ENCODE measurements at regions not wholly inside any gene's neighbourhood (a gene's known extent, or its start where the extent isn't known, plus 50 kb on each side); places are given as distances from the start of the nearest gene placed in this dataset.
"Not testable (repeated sequence)": the region's sequence is repeated elsewhere in the genome, so short reads cannot be mapped to it uniquely, and the experiment has no call there.

DNA sequence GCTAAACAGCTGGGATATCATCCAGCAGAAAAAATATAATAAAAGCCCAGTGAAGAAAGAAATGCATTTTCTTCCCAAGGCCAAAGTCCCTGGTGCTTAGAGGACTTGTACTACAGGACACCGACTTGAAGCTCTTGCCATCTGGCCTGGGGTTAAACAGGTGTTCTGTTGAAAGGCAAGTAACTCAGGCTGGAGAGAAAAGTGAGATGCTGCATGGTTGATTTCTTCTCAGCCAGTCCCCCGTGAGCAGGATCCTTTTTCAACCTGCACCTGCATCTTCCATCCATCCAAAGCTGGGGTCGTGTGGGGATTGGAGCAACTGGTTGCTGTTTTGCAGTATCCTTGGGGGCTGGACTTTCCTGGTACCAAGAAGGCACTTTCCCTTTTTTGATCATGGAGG, 146.1 kb upstream of the RPS23 start:
- Histone ChIP-seq H3K36me3 (ENCODE audit: control insufficient read depth in 2 of 2, insufficient read depth in 2 of 2, low read length in 1 of 2) (no peaks in the 10 kb centered on the region), H3K27ac (ENCODE audit: low read depth in 2 of 2, low read length in 1 of 2) (no peak overlapping the region), H3K4me3 (ENCODE audit: low read depth in 1 of 2, low read length in 2 of 2) (no peak overlapping the region), H3K9me3 (ENCODE audit: control insufficient read depth in 2 of 2, insufficient read depth in 1 of 2, low read depth in 1 of 2, low read length in 1 of 2) (no peaks in the 10 kb centered on the region), H3K27me3 (ENCODE audit: control insufficient read depth in 1 of 2, insufficient read depth in 2 of 2, low read length in 2 of 2) (no peaks in the 10 kb centered on the region), H3K4me1 (ENCODE audit: control insufficient read depth in 2 of 2, insufficient read depth in 2 of 2, low read length in 1 of 2) (peaks cover 0 to 5% of the 10 kb centered on the region in 2 donors)
- WGBS, 2 donors, result 28 to 47% methylated on average over 3 of the region's 3 CpGs

DNA sequence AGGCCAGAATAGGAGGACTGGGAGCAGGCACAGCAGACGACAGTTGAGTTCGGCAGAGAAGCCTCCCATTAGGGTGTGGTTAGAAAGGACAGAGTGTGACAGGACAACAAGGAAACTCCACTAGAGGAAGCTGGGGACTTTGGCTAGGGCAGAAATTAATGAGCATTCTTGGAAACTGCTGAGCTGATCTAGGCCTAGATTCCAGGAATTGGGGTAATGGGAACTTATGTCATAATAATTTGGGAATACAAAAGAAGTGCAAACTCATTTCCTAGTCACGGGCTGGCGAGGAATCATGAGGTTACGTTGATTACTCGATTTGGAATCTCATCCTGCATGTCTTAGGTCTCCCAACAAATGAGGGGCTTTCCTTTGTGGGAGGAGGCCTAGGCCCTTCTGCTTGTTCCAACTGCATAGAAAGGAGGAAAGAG, 144.6 kb upstream of the RPS23 start:
- Histone ChIP-seq H3K27ac (ENCODE audit: low read depth in 2 of 2, low read length in 1 of 2) (no peak overlapping the region), H3K4me3 (ENCODE audit: low read depth in 1 of 2, low read length in 2 of 2) (no peak overlapping the region), H3K36me3 (ENCODE audit: control insufficient read depth in 2 of 2, insufficient read depth in 2 of 2, low read length in 1 of 2) (no peaks in the 10 kb centered on the region), H3K9me3 (ENCODE audit: control insufficient read depth in 2 of 2, insufficient read depth in 1 of 2, low read depth in 1 of 2, low read length in 1 of 2) (no peaks in the 10 kb centered on the region), H3K4me1 (ENCODE audit: control insufficient read depth in 2 of 2, insufficient read depth in 2 of 2, low read length in 1 of 2) (peaks cover 0 to 5% of the 10 kb centered on the region in 2 donors), H3K27me3 (ENCODE audit: control insufficient read depth in 1 of 2, insufficient read depth in 2 of 2, low read length in 2 of 2) (no peaks in the 10 kb centered on the region)
- WGBS, 2 donors, result 44 to 65% methylated on average over 6 of the region's 6 CpGs

DNA sequence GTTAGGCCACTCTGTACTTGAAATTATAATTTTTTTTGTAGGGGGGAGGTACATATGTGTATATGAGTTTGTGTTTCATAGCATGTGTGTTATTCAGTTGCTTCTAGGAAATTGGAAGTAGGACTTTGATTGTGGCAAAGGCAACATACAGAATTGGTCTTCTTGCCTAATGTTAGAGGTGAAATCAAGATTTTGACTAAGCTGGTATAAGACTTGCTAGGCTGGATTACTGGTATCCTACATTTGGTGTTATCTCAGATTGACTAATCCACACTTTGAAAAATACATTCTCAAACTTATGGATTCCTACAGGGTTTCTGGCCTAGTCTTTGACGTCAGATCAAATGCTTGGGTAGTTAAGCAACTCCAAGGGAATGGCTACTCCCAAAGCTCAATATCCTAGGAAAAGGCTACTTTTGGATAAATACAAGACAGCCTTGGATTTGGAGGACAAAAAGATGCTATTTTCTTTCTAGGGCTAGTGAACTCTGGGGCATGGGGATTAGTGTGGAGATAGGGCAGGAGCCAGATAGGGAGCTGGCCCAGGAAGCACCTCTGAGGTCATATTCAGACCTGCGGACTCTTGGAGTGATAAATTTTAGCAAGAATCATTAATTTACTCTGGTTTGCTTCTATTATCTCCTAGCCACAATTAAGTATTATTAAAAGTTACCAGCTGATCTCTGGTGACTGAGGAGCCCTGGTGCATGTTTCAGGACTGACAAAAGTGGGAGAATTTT, 144.0 kb upstream of the RPS23 start:
- 52 to 91% methylated on average over 2 of the region's 2 CpGs for WGBS, 2 donors
- Histone ChIP-seq H3K4me1 (ENCODE audit: control insufficient read depth in 2 of 2, insufficient read depth in 2 of 2, low read length in 1 of 2) (peaks cover 0 to 5% of the 10 kb centered on the region in 2 donors), H3K4me3 (ENCODE audit: low read depth in 1 of 2, low read length in 2 of 2) (no peak overlapping the region), H3K36me3 (ENCODE audit: control insufficient read depth in 2 of 2, insufficient read depth in 2 of 2, low read length in 1 of 2) (no peaks in the 10 kb centered on the region), H3K27ac (ENCODE audit: low read depth in 2 of 2, low read length in 1 of 2) (peak overlapping the region in 1 of 2 donors; percentile 11), H3K9me3 (ENCODE audit: control insufficient read depth in 2 of 2, insufficient read depth in 1 of 2, low read depth in 1 of 2, low read length in 1 of 2) (no peaks in the 10 kb centered on the region), H3K27me3 (ENCODE audit: control insufficient read depth in 1 of 2, insufficient read depth in 2 of 2, low read length in 2 of 2) (no peaks in the 10 kb centered on the region)

- H3K9me3 ChIP-seq (ENCODE audit: control insufficient read depth in 2 of 2, insufficient read depth in 1 of 2, low read depth in 1 of 2, low read length in 1 of 2), result no peaks in the 10 kb centered on the region
- H3K4me3 ChIP-seq (ENCODE audit: low read depth in 1 of 2, low read length in 2 of 2), result no peak overlapping the region
- H3K27me3 ChIP-seq (ENCODE audit: control insufficient read depth in 1 of 2, insufficient read depth in 2 of 2, low read length in 2 of 2), result no peaks in the 10 kb centered on the region
- no peaks in the 10 kb centered on the region for H3K4me1 ChIP-seq (ENCODE audit: control insufficient read depth in 2 of 2, insufficient read depth in 2 of 2, low read length in 1 of 2)
- no peak overlapping the region for H3K27ac ChIP-seq (ENCODE audit: low read depth in 2 of 2, low read length in 1 of 2)
- no peaks in the 10 kb centered on the region for H3K36me3 ChIP-seq (ENCODE audit: control insufficient read depth in 2 of 2, insufficient read depth in 2 of 2, low read length in 1 of 2)
- WGBS, 2 donors, result 68 to 91% methylated on average over 3 of the region's 3 CpGs
These were observed 143.0 kb upstream of the RPS23 start for GRCh38 chr5:82421119-82421518.

- not testable (repeated sequence) for H3K9me3 ChIP-seq (ENCODE audit: control insufficient read depth in 2 of 2, insufficient read depth in 1 of 2, low read depth in 1 of 2, low read length in 1 of 2); H3K4me3 ChIP-seq (ENCODE audit: low read depth in 1 of 2, low read length in 2 of 2); H3K4me1 ChIP-seq (ENCODE audit: control insufficient read depth in 2 of 2, insufficient read depth in 2 of 2, low read length in 1 of 2); H3K36me3 ChIP-seq (ENCODE audit: control insufficient read depth in 2 of 2, insufficient read depth in 2 of 2, low read length in 1 of 2); H3K27me3 ChIP-seq (ENCODE audit: control insufficient read depth in 1 of 2, insufficient read depth in 2 of 2, low read length in 2 of 2); H3K27ac ChIP-seq (ENCODE audit: low read depth in 2 of 2, low read length in 1 of 2)
- 82 to 84% methylated on average over 4 of the region's 4 CpGs for WGBS, 2 donors
These were observed 142.4 kb upstream of the RPS23 start for GRCh38 chr5:82420524-82420923.

DNA sequence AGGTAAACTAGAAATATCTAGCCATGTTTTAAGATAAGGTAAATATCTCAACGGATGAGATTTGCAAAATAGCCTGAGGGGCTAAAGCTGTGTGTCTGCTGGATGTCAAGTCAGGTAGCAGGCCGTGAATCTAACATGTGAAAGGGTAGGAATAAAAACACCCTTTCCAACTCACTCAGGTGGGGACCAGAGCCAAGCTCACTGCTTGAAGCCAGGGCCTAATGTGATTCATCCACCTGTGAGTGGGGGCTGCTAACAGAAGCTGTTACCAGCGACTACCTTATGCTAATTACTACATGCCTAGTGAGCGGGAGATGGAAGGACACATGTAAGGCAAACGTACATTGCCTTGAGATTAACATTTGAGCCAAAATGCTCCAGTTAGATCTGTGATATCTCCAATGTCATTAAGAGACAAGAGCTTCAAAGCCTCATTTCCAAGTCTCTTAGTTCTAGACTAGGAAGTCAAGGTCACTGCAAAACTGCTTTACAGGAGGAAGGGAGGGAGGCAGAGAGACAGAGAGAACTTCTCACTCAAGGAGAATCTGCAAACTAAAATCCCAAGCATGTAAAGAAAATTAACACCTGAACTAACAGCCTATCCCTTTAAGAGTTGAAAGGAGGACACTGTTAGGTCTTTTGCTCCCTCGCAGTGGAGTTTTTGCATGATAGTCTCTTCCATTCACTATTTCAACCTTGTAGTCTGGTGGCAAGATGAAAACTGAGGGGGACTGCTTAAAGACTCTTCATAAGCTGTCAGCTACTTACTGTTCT, 141.6 kb upstream of the RPS23 start:
- no peaks in the 10 kb centered on the region for H3K9me3 ChIP-seq (ENCODE audit: control insufficient read depth in 2 of 2, insufficient read depth in 1 of 2, low read depth in 1 of 2, low read length in 1 of 2)
- H3K4me1 ChIP-seq (ENCODE audit: control insufficient read depth in 2 of 2, insufficient read depth in 2 of 2, low read length in 1 of 2), result no peaks in the 10 kb centered on the region
- H3K36me3 ChIP-seq (ENCODE audit: control insufficient read depth in 2 of 2, insufficient read depth in 2 of 2, low read length in 1 of 2), result no peaks in the 10 kb centered on the region
- no peaks in the 10 kb centered on the region for H3K27me3 ChIP-seq (ENCODE audit: control insufficient read depth in 1 of 2, insufficient read depth in 2 of 2, low read length in 2 of 2)
- H3K27ac ChIP-seq (ENCODE audit: low read depth in 2 of 2, low read length in 1 of 2), result no peak overlapping the region
- WGBS, 2 donors, result 53 to 63% methylated on average over 6 of the region's 6 CpGs
- H3K4me3 ChIP-seq (ENCODE audit: low read depth in 1 of 2, low read length in 2 of 2), result no peak overlapping the region

DNA sequence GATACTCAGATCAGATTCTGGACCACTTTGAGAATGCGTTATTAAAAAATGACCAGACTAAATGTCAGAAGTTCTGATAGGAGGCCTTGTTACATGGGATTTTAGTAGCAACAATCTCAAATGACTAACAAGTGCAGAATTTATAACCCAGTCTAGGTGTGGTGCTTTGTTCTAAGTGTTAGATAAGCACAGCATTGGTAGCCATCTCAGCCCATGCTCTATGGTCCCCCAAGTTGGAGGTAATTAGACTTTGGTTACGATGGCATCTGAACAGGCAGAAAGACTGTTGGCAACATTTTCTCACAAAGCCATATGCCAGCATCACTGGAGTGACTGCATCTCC, 140.4 kb upstream of the RPS23 start:
- Histone ChIP-seq H3K4me3 (ENCODE audit: low read depth in 1 of 2, low read length in 2 of 2) (no peak overlapping the region), H3K27ac (ENCODE audit: low read depth in 2 of 2, low read length in 1 of 2) (no peak overlapping the region), H3K36me3 (ENCODE audit: control insufficient read depth in 2 of 2, insufficient read depth in 2 of 2, low read length in 1 of 2) (no peaks in the 10 kb centered on the region), H3K4me1 (ENCODE audit: control insufficient read depth in 2 of 2, insufficient read depth in 2 of 2, low read length in 1 of 2) (no peaks in the 10 kb centered on the region), H3K9me3 (ENCODE audit: control insufficient read depth in 2 of 2, insufficient read depth in 1 of 2, low read depth in 1 of 2, low read length in 1 of 2) (no peaks in the 10 kb centered on the region), H3K27me3 (ENCODE audit: control insufficient read depth in 1 of 2, insufficient read depth in 2 of 2, low read length in 2 of 2) (no peaks in the 10 kb centered on the region)
- WGBS, 2 donors, result 41 to 50% methylated on average over 2 of the region's 2 CpGs

GRCh38 chr5:82417776-82418607, 139.8 kb upstream of the RPS23 start:
- no peaks in the 10 kb centered on the region for H3K36me3 ChIP-seq (ENCODE audit: control insufficient read depth in 2 of 2, insufficient read depth in 2 of 2, low read length in 1 of 2)
- H3K4me1 ChIP-seq (ENCODE audit: control insufficient read depth in 2 of 2, insufficient read depth in 2 of 2, low read length in 1 of 2), result no peaks in the 10 kb centered on the region
- 79 to 84% methylated on average over 11 of the region's 11 CpGs for WGBS, 2 donors
- no peak overlapping the region for H3K27ac ChIP-seq (ENCODE audit: low read depth in 2 of 2, low read length in 1 of 2)
- H3K4me3 ChIP-seq (ENCODE audit: low read depth in 1 of 2, low read length in 2 of 2), result no peak overlapping the region
- no peaks in the 10 kb centered on the region for H3K27me3 ChIP-seq (ENCODE audit: control insufficient read depth in 1 of 2, insufficient read depth in 2 of 2, low read length in 2 of 2)
- H3K9me3 ChIP-seq (ENCODE audit: control insufficient read depth in 2 of 2, insufficient read depth in 1 of 2, low read depth in 1 of 2, low read length in 1 of 2), result no peaks in the 10 kb centered on the region

DNA sequence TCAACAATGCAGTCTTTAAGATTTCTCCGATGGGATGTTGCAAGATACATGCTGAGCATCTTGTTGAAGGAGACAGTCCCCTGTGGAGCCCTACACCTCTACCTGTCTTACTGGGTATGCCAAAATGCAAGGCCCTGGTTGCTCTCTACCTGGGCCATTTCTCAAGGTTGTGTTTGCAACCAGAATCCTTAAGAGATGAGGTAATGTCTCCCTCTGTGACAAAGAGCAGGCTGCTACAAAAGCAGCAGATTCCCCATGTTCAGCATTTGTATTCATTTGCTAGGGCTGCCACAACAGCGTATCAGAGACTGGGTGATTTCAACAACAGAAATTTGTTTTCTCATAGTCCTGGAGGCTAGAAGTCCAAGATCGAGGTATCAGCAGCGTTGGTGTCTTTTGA, 138.4 kb upstream of the RPS23 start:
- no peaks in the 10 kb centered on the region for H3K36me3 ChIP-seq (ENCODE audit: control insufficient read depth in 2 of 2, insufficient read depth in 2 of 2, low read length in 1 of 2)
- no peak overlapping the region for H3K27ac ChIP-seq (ENCODE audit: low read depth in 2 of 2, low read length in 1 of 2)
- no peaks in the 10 kb centered on the region for H3K9me3 ChIP-seq (ENCODE audit: control insufficient read depth in 2 of 2, insufficient read depth in 1 of 2, low read depth in 1 of 2, low read length in 1 of 2)
- no peaks in the 10 kb centered on the region for H3K27me3 ChIP-seq (ENCODE audit: control insufficient read depth in 1 of 2, insufficient read depth in 2 of 2, low read length in 2 of 2)
- no peaks in the 10 kb centered on the region for H3K4me1 ChIP-seq (ENCODE audit: control insufficient read depth in 2 of 2, insufficient read depth in 2 of 2, low read length in 1 of 2)
- no peak overlapping the region for H3K4me3 ChIP-seq (ENCODE audit: low read depth in 1 of 2, low read length in 2 of 2)
- WGBS, 2 donors, result 72 to 82% methylated on average over 4 of the region's 4 CpGs
